Keratinocyte (primary cell): ENCODE measurements at regions not wholly inside any gene's neighbourhood (a gene's known extent, or its start where the extent isn't known, plus 50 kb on each side); places are given as distances from the start of the nearest gene placed in this dataset.

ENCODE experiments used
- DNase-seq: peaks from one replicate; pipeline ENCODE4 v3.0.0-alpha.2; 2011; ENCODE audit warnings: low read depth, missing footprints, low spot score
- FAIRE-seq: peaks from 2 replicates; lab custom pipeline; 2011; peaks lifted over from hg19 to GRCh38; lab: Jason Lieb, UNC
- H2AFZ ChIP-seq: 2 replicates; pipeline ENCODE4 v1.6.0; 2012; ENCODE audit warnings: low read length, control low read depth, inconsistent platforms; ENCODE audit not compliant: control insufficient read depth
- H3K27ac ChIP-seq: 2 replicates; pipeline ENCODE4 v1.5.1; 2011; ENCODE audit warnings: low read length; ENCODE audit not compliant: control insufficient read depth, insufficient read depth
- H3K27me3 ChIP-seq: 3 replicates; pipeline ENCODE4 v1.6.0; 2011; ENCODE audit warnings: low read length; ENCODE audit not compliant: control insufficient read depth, insufficient read depth; ENCODE audit errors: extremely low read depth
- H3K36me3 ChIP-seq, 2 experiments: 2 replicates in 1 of 2; 3 replicates in 1 of 2; pipeline ENCODE4 v1.5.1; 2011; ENCODE audit warnings: low read length in 2 of 2, mild to moderate bottlenecking in 1 of 2; ENCODE audit not compliant: control insufficient read depth in 2 of 2, insufficient read depth in 2 of 2; ENCODE audit errors: extremely low read depth in 1 of 2
- H3K4me1 ChIP-seq: 3 replicates; pipeline ENCODE4 v1.5.1; 2011; ENCODE audit warnings: low read length; ENCODE audit not compliant: control insufficient read depth, insufficient read depth; ENCODE audit errors: extremely low read depth
- H3K4me2 ChIP-seq: 3 replicates; pipeline ENCODE4 v1.6.0; 2011; ENCODE audit warnings: low read depth, low read length; ENCODE audit not compliant: control insufficient read depth, insufficient read depth; ENCODE audit errors: extremely low read depth
- H3K4me3 ChIP-seq, 3 experiments: fragments of 200-600 bp in 1 of 3; sonication (generic) in 1 of 3; 2 replicates in 2 of 3; 3 replicates in 1 of 3; pipeline ENCODE4 v1.5.1; 2011 to 2016; ENCODE audit warnings: low read length in 3 of 3, mild to moderate bottlenecking in 3 of 3, control low read depth in 2 of 3, inconsistent platforms in 1 of 3, low read depth in 1 of 3, mixed read lengths in 1 of 3, mixed run types in 1 of 3, moderate library complexity in 1 of 3; ENCODE audit not compliant: control insufficient read depth in 2 of 3, insufficient read depth in 2 of 3; ENCODE audit errors: extremely low read depth in 1 of 3
- H3K79me2 ChIP-seq: 2 replicates; pipeline ENCODE4 v1.6.0; 2012; ENCODE audit warnings: low read length; ENCODE audit not compliant: control insufficient read depth, insufficient read depth
- H3K9ac ChIP-seq: 3 replicates; pipeline ENCODE4 v1.6.0; 2011; ENCODE audit warnings: low read length; ENCODE audit not compliant: control insufficient read depth, insufficient read depth; ENCODE audit errors: extremely low read depth
- H3K9me1 ChIP-seq: 3 replicates; pipeline ENCODE4 v1.6.0; 2011; ENCODE audit warnings: low read length; ENCODE audit not compliant: control insufficient read depth, insufficient read depth; ENCODE audit errors: extremely low read depth
- H3K9me3 ChIP-seq: 2 replicates; pipeline ENCODE4 v1.5.1; 2012; ENCODE audit warnings: low read depth, low read length; ENCODE audit not compliant: control insufficient read depth
- H4K20me1 ChIP-seq: 3 replicates; pipeline ENCODE4 v1.6.0; 2011; ENCODE audit warnings: low read length; ENCODE audit not compliant: control insufficient read depth, insufficient read depth; ENCODE audit errors: extremely low read depth
- CTCF ChIP-seq, 3 experiments: IDR thresholded peaks in 1 of 3; conservative IDR thresholded peaks in 1 of 3; optimal IDR thresholded peaks in 1 of 3; 2 replicates in 2 of 3; 3 replicates in 1 of 3; pipeline versions ENCODE3 to v1.5.1; 2011; ENCODE audit warnings: low read length in 3 of 3, mild to moderate bottlenecking in 3 of 3, moderate library complexity in 2 of 3, control low read depth in 1 of 3, inconsistent platforms in 1 of 3; ENCODE audit not compliant: insufficient read depth in 2 of 3; ENCODE audit errors: extremely low read depth in 1 of 3
- EZH2 ChIP-seq: IDR thresholded peaks from one replicate; pipeline ENCODE4 v1.6.1; 2012; ENCODE audit warnings: inconsistent platforms, mild to moderate bottlenecking, low read length, moderate library complexity
- dilution Hi-C: fragments of 300-500 bp; cut with MboI; formaldehyde crosslinking; loops from one replicate; pipeline ENCODE4 v1.7.0; 2020; ENCODE audit warnings: low sequenced_read_pairs; ENCODE audit not compliant: extremely low pct_ligation_motif_present

- Histone ChIP-seq H3K4me2 (no peak overlapping the region), H3K79me2 (no peaks in the 10 kb centered on the region), H3K4me1 (no peaks in the 10 kb centered on the region), H2AFZ (no peak overlapping the region), H3K36me3 (no peaks in the 10 kb centered on the region), H4K20me1 (no peaks in the 10 kb centered on the region), H3K27me3 (no peaks in the 10 kb centered on the region), H3K4me3 (no peak overlapping the region), H3K9ac (no peak overlapping the region), H3K9me1 (no peaks in the 10 kb centered on the region), H3K9me3 (no peaks in the 10 kb centered on the region), H3K27ac (no peak overlapping the region)
- dilution Hi-C loops, result no loop called here
- no peak for FAIRE-seq
- no peak for DNase-seq
- no peak for TF ChIP-seq CTCF (optimal IDR thresholded peaks at IDR 0.05 in 1 of 3, IDR thresholded peaks at IDR 0.05 in 1 of 3, conservative IDR thresholded peaks at IDR 0.05 in 1 of 3; ENCODE audit: extremely low read depth in 1 of 3, insufficient read depth in 2 of 3, low read length in 3 of 3)
- no peak for TF ChIP-seq EZH2
Measured at GRCh38 chr4:15153662-15154061, 151.4 kb downstream of the CPEB2 start.

- Histone ChIP-seq H2AFZ (peak overlapping the region; percentile 78), H3K36me3 (no peaks in the 10 kb centered on the region), H3K9ac (no peak overlapping the region), H3K27ac (no peak overlapping the region), H3K4me3 (no peak overlapping the region), H3K9me1 (no peaks in the 10 kb centered on the region), H3K27me3 (no peaks in the 10 kb centered on the region), H3K9me3 (no peaks in the 10 kb centered on the region), H3K4me2 (no peak overlapping the region), H3K4me1 (peaks cover 3% of the 10 kb centered on the region), H4K20me1 (no peaks in the 10 kb centered on the region), H3K79me2 (no peaks in the 10 kb centered on the region)
- DNase-seq, result no peak
- no peak for FAIRE-seq
- no peak for TF ChIP-seq EZH2
- dilution Hi-C loops, result no loop called here
Measured at GRCh38 chr4:15158406-15159091, 156.3 kb downstream of the CPEB2 start.
